ENCODE measurements at regions not wholly inside any gene's neighbourhood (a gene's known extent, or its start where the extent isn't known, plus 50 kb on each side); places are given as distances from the start of the nearest gene placed in this dataset.

DNA sequence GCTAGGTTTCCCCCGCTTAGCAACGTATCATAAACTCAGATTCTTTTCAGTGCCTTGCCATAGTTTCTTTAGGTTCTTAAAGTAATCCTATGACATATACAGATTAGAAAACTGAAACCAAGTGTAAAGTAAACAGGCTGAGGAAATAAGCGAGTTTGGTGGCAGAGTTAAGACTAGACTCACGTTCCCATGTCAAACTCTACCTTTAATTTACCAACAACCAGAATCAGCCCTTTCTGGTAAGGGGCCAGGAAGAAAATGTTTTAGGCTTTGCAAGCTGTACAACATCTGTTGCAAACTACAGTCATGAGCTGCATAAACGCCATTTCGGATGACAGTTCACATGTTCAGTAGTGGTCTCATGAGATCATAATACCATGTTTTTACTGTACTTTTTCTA lies 128.0 kb upstream of the PRICKLE2 start:
- no peak for DNase-seq (ENCODE audit: low read depth)

DNA sequence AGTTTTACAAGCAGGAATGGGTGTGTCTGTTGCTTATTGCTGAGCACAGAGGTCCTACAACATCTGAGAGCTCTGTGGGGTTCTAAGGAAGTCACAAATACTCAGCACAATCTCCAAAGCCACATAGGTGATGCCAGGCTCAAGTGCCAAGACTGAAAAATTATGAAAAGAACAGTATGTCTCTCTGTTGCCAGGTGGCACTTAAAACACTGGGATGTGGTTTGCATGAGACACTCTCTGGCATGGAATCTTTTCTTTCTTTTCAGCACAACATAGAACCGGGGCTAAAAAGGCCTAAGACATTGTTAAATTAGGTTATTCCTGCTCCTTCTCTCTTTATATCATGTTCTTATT lies 127.3 kb upstream of the PRICKLE2 start:
- no peak for DNase-seq (ENCODE audit: low read depth)

DNA sequence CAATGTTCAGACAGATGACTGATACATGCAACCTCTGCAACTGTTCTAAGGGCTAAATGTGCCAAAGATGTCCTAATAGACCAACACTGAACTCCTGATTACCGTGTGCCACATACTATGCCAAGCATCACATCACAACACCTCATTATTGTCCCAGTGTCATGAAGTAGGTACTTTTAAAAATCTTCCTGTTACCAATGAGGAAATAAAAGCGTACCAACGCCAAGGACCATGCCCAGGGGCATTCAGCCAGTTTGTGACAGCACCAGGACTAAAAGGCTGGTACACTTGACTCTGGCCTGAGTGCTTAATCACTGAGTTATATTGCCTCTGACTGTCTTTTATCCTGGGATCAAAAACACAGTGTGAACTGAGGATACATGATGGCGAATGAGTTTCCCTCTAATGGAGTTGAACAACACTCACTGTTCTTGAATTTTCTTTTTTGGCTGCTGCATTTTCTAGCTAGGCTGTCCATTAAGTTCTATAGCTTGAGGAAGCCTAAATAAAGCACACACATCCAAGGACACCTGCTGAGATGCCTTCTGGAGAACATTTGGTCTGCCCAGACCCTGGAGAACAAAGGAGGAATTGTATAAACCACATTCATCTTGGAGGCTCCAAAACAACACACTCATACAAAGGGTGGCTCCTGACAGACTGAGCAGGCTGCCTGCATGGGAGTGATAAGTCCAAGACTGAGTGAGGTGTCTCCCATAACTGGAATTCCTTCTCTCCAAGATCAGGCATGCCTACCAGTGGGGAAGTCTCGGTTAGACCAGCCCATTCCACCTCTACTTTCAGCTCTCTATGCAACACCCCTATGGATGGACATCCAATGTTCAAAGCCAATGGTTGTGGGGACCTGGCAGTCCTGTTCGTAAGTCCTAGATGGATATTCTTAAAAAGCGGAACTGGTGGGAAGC lies 126.7 kb upstream of the PRICKLE2 start:
- no peak for DNase-seq (ENCODE audit: low read depth)

DNA sequence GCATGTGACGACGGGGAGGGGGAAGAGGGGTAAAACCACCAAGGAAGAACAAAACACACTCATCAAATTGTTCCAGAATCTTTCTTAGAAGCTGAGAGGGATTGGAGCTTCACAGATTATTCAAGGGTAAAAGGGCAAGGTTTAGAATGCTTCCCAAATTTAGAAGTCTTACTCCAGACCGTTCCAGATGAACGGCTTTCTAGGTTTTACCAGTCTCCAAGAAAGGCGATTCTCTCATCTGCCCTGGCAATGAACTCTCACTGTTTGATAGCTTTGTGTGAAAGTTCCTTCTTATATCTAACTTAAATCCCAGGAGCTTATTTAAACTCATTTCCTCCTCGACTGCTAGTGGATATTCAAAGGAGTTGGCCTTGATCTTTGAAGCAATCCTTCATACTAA lies 124.3 kb upstream of the PRICKLE2 start:
- DNase-seq (ENCODE audit: low read depth) = no peak

DNA sequence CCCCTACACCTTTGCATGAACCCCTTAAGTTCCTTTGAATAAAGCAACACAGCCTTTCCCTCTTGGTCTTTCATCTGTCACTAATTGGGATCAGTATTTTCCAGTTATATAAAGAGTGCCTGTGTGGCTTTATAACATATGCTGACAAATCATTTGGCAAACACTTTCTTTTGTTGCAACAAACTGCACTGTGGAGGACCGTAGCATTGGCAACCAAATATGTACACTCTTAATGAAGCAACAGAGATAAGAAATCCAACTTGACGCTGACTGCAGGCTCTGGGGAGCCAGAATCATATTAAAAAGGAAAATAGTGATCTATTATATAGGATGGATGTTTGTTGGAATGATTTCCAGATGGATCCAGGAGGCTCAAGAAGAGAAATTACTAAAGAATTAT lies 120.1 kb upstream of the PRICKLE2 start:
- no peak for DNase-seq (ENCODE audit: low read depth)

DNA sequence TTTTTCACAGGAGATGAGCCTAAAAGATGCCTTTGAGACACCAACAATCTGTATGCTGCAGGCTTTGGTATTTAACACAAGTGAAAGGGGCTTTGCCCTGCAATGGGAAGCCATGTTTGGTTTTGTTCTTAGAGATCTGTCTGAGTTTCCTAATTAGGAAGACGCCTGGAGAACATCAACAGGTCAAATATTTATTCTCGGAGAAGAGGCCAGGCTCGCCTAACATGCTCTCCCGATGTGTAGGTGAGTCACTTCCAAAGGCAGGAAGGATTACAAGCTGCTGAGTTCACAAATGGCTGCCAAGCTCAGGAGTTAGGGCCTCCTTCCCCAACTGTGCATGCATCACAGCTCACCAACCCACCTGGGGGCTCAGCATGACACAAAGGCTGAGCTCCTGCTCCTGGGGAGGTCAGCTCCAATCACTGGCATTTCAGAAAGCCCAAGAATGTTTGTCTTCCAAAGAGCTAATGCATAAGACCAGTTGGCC lies 119.5 kb upstream of the PRICKLE2 start:
- no peak for DNase-seq (ENCODE audit: low read depth)

DNA sequence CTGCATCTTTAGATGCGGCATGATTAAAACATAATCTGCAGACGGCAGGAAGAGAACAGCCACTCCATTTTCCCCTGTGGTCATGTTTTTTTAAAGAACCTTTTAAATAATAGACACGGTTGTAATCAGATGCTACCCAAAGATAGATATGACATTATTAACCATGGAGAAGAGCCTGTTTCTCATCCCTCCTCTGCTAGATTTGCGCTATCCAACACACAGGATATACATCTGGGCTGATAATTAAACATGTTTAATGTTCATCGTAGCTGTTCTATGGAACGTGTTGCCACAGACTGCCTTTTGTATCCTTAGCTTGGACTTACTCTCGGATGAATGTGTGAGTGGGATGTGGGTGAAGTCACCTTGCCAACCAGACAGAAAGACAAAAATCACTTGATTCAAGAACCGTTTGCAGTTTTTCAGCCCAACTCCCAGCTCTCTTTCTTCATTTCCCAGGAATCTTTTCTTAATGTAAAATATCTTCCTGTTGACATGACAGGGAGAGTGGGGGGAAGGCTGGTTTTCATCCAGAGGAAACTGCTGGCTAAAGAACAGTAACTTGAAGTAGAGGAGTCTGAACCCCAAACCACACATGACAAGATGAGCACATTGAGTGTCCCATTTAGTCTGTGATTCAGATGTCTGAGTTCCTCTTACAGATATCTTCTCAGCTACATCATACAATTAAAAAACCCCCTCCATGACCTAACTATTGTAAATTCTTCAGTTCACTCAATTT lies 118.6 kb upstream of the PRICKLE2 start:
- DNase-seq (ENCODE audit: low read depth) = no peak

DNA sequence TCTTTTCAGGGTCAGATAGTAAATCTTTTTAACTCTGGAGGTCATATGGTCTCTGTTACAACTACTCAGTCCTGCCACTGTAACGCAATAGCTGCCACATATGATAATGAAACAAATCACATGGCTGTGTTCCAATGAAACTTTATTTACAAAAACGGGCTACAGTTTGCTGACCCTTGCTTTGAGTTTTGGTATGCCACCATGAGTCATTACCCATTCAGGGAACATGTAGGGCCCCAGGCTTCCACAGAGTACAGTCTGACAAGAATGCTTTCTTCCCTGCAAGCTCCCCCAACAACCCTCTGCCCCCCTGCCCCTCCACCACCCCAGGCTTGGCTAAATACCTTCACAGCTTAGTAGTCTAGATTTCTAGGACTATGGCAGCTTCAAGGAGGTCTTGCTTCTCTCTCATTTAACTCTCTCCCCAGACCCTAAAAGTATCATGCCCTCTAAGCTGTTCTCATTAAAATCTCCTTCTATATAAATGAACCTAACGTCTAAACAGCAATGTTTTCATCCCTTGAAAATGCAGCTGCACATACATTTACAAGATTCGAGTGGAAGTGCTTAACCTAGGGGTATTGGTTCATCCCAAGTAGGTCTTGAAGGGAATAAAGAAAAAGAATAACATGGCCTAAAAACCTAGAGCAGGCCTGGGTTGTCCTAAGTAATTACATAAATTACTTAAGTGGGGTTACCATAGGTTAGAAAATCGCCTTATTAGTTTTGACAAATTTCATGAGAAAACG lies 117.8 kb upstream of the PRICKLE2 start:
- no peak for DNase-seq (ENCODE audit: low read depth)

DNA sequence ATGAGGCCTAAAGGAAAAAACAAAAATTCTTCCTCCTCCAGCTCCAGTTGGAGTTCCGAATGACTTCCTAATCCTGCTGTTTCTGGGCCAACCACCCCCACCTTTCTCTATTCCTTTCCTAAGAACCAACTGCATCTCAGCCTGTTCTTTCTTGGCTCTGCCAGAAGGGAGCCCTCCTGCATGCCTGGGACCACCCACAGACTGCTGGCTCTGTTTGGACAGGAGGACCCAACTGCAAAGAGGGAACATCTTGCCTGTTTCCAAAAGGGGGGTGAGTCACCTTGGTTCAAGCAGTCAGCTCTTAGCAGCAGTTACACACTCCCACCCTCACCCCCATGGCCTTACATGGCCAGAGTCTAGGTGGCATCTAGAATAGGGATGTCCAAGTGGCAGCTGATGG lies 116.0 kb upstream of the PRICKLE2 start:
- DNase-seq (ENCODE audit: low read depth) = no peak

DNA sequence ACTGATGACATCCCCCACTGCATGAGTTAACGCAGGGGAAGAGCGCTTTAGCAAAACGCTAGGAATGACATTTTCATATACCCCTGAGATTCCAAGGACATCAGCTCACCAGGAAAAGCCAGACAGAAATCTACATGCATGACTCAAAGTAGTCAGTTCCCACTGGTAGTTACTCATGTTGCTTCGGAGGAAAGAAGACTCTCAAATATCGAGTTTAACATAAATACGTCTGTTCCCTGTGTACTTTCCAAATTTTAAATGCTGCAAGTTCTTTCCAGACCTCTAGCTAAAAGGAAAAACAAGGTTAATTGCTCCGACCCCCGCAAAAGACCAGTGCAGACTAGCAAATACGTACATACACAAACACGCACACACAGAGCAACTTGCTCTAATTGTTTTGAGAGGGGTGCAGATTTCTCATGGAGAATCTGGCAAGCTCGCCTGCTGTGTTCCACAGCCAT lies 115.4 kb upstream of the PRICKLE2 start:
- DNase-seq (ENCODE audit: low read depth) = no peak

DNA sequence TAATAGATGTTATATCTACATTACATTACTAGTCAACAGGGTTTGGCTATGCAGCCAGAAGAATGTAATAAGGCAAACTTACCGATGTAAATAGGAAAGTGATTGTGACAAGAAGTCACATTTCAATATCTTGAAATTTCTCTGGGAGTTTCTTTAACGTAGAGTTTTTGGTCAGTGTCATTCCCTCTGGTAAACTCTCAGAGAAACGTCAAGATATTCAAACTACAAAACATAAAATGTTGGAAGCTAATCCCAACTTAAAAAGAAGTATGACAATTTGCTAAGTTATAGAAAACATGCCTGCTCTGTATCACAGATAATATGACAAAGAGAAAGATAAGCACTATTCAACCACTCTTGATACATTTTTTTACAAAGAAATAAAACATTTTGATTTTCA lies 111.2 kb upstream of the PRICKLE2 start:
- DNase-seq (ENCODE audit: low read depth) = no peak

DNA sequence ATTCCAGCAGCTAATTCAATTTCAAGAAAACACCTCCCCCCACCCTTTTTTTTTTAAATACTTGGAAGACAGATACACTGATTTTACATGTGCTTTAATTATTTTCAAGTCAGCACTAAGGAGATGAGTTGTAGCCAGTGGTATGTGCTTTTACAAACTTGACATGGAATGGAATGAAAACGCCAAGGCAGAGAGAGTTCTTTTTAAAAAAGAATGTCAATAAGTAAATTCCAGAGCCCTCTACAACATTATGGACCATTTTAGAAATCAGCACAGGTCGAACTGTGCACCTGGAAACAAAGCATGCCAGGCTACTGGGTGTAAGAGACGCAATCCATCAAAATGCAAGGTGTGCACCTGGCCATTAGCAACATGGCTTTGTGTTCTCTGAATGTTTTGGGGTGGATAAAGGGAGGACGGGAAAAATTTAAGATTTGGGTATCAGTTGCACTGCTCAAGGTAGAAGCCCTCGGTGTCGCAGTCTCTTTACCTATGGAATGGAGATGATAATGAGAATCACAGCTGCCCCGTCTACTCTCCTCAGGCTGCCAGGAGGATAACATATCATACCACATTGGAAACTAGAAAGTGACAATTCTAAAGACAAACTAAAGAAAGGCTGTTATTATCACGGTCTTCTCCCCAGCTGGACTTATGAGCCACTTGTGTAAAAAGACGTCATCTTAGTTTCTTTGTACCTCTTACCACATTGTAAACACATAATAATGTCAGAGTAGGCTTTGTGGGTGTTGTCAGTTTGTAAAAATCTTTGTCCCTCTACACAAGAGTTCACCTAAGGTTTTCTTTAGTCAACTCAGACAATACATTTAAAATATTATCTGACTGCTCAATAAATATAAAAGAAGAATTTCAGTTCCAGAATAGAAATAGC lies 107.4 kb upstream of the PRICKLE2 start:
- DNase-seq (ENCODE audit: low read depth) = no peak

DNA sequence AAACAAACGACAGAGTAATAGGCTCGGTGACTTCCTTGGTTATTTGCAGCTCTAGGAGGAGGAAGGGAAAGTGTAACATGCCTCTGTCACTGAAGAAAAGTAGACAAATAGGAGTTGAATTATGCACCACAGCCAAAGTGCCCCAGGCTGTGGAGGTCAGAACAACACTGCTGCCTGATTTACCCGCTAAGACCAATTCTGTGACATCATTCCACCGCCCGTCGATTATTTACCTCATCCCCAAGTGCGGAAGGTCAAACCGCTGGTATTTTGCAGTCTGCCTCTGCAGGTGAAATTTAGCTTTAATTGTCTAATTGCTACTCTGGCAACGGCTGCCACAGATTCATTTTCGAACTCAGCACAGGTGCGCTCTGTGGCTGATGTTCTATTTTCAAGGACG lies 106.3 kb upstream of the PRICKLE2 start:
- DNase-seq (ENCODE audit: low read depth) = no peak

DNA sequence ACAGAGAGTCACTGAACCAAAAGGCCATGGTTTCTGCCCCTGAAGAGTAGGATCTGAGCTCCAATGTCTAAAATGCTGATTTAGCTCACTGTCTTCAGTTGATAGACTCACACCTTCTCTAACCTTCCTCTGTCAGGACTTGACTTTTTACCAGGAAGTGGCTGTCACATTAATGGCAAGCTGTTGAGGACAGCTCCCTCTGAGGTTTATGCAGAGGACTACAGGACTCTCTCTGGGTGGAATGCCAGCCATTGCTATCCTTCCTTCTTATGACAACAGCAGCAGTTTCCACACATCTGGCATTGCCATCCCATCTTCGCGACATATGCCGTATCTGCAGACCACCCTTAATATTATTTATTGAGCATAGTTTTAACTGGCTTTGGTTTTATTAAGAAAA lies 103.8 kb upstream of the PRICKLE2 start:
- DNase-seq (ENCODE audit: low read depth) = no peak

DNA sequence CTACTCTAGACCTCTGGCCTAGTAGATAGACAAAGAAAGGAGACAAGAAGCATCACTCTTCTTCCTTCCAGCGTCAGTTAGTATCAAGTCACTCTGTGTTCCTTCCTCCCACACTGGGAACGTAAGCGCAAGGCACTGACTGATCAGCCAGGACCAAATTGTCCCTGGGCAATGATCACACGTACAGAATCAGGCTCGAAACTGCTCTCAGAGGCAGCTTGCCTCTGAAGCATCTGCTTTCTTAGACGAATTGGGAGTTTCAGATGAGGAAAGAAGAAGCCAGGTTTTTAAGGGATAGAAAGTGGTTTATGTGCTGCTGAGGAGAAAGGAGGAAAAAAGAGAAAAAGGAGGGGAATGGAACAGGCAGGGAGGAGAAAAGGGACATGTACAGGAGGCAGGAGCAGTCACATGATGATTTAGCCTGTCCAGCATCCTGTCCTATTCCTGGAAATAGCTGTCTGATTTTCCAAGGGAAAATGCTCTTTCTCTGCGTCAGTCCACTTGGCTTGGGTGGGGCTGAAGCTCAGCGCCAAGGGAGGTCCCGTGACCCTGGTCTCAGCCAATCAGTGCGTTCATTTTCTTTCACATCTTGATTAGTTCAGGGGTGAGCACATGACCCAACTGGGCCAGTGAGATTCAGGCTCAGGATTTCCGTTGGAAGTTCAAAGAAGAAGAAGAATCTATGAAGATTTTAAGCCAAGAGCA lies 102.0 kb upstream of the PRICKLE2 start:
- no peak for DNase-seq (ENCODE audit: low read depth)

DNA sequence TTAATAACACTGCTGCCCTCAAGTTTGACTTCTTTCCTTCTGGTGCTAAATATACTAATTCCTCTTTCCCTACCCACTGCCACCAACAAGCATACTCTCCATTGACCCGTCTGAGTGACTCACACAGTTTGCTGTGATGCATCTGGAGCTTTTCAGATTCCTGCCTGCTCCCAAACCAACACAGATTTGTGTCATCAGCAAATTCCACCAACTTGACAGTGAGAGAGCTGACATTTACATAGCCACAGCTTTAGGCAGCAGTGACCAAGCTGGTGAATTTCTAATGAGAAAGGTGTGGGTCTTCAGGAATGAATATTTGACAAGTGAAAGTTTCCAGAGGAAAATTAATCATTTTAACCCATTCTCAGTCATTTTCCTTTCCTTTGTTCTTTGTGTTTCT lies 96.5 kb upstream of the PRICKLE2 start:
- no peak for DNase-seq (ENCODE audit: low read depth)

DNA sequence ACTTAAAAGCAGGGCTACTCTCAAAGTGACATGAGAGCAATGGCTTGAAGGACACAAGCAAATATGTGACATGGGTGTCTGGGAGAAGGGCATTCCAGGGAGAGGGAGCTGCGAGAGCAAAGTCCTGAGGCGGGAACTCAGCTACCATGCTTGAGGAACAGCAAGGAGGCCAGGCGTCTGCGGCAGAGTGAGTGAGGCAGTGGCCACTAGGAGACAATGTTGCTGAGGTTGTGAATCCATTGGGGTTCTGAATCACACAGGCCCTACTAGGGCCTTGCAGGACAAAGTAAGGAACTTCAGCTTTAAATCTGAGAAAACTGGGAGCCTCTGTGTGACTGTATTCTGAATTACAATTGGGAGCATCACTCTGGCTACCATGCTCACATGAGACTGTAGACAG lies 94.1 kb upstream of the PRICKLE2 start:
- no peak for DNase-seq (ENCODE audit: low read depth)

DNA sequence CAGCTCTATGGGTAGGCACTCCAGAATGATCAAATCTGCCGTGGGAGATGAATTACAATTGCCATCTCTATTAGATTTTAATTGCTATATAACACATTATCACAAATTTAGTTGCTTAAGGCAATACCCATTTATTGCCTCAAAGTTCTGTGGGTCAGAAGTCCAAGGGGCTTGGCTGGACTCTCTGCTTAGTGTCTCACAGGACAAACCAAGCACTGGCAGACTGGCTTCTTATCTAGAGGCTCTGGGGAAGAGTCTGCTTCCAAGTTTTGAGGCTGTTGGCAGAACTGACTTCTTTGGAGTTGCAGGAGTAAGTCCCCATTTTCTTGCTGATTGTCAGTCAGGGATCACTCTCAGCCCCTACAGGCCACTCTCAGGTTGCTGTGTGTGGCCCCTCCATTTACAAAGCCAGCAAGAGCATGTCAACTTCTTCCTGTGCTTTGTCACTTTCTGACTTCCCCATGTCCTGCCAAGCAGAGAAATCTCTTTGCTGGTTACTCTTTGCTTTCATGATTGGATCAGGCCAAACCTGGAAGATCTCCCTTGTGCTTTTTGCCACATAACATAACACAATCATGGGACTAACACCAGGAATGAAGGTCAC lies 93.5 kb upstream of the PRICKLE2 start:
- DNase-seq (ENCODE audit: low read depth) = no peak

DNA sequence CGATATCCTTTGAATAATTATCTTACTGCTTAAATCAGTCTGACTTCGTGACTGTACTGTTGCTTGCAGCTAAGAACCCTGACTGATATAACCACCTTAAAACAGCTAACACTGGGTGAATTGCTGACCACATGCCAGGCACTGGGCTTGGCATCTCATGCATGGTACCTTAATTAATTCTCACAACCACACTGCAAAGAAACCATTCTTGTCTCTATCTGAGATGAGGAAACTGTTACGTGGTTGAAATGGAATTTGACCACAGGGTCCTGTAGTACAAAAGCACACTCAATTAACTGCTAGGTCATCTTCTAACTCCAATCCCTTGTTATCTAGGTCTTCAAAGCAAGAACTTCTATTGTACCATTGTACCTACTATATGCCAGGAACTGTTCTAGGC lies 92.7 kb upstream of the PRICKLE2 start:
- no peak for DNase-seq (ENCODE audit: low read depth)

DNA sequence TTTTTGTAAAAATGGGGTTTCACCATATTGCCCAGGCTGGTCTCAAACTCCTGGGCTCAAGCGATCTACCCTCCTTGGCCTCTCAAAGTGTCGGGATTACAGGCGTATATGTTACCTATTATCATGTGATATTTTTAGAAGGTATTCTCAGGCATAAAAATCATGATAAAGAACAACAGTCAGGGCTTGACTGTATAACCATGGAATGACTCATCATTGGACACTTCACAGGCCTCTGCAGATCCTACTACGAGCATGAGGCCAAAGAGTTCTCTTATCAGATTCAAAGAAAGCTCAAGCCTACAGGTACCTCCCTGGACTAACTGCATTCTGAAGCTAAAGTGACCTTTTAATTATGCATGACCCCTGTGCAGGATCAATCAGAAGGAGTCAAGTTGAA lies 91.7 kb upstream of the PRICKLE2 start:
- DNase-seq (ENCODE audit: low read depth) = no peak

Measured in CMK (cell line).